GM23338 (cell line): ENCODE measurements at regions not wholly inside any gene's neighbourhood (a gene's known extent, or its start where the extent isn't known, plus 50 kb on each side); places are given as distances from the start of the nearest gene placed in this dataset.
"Not testable (repeated sequence)": the region's sequence is repeated elsewhere in the genome, so short reads cannot be mapped to it uniquely, and the experiment has no call there.

Experiments used
- CREB1 ChIP-seq: fragments of 250-450 bp; sonication (Bioruptor Pico); IDR thresholded peaks from 2 replicates; pipeline ENCODE4 v1.5.0; 2020; ENCODE audit warnings: low read depth, mild to moderate bottlenecking, moderate library complexity
- CTCF ChIP-seq, 2 experiments: fragments of 200-600 bp in 1 of 2; sonication (generic) in 1 of 2; conservative IDR thresholded peaks; 2 replicates each; pipeline versions ENCODE4 v1.5.1 to v1.6.1; 2016 to 2017; ENCODE audit warnings: antibody characterized with exemption in 2 of 2, low read depth in 2 of 2, mild to moderate bottlenecking in 2 of 2, moderate library complexity in 1 of 2
- EZH2 ChIP-seq: fragments of 200-600 bp; sonication (generic); IDR thresholded peaks from one replicate; pipeline ENCODE4 v1.8.0; 2017; ENCODE audit warnings: antibody characterized with exemption, mild to moderate bottlenecking, low read depth; ENCODE audit not compliant: unreplicated experiment
- EZH2phosphoT487 ChIP-seq: fragments of 200-600 bp; sonication (generic); IDR thresholded peaks from one replicate; pipeline ENCODE4 v1.8.1; 2018; ENCODE audit warnings: antibody characterized with exemption; ENCODE audit not compliant: unreplicated experiment
- POLR2AphosphoS5 ChIP-seq: IDR thresholded peaks from 2 replicates; pipeline ENCODE4 v1.6.1; 2016; ENCODE audit warnings: antibody characterized with exemption, low read depth
- REST ChIP-seq: IDR thresholded peaks from one replicate; pipeline ENCODE4 v1.6.1; 2018; ENCODE audit warnings: antibody characterized with exemption; ENCODE audit not compliant: unreplicated experiment
- STAT1 ChIP-seq: IDR thresholded peaks from one replicate; pipeline ENCODE4 v1.6.1; 2016; ENCODE audit warnings: antibody characterized with exemption; ENCODE audit not compliant: unreplicated experiment
- ZNF114 ChIP-seq: fragments of 250-450 bp; sonication (Bioruptor Pico); IDR thresholded peaks from 2 replicates; pipeline ENCODE4 v1.5.0; 2020; ENCODE audit warnings: mild to moderate bottlenecking, moderate library complexity
- ZNF462 ChIP-seq: fragments of 250-450 bp; sonication (Bioruptor Pico); IDR thresholded peaks from 2 replicates; pipeline ENCODE4 v1.5.0; 2020; ENCODE audit warnings: mild to moderate bottlenecking, moderate library complexity

DNA sequence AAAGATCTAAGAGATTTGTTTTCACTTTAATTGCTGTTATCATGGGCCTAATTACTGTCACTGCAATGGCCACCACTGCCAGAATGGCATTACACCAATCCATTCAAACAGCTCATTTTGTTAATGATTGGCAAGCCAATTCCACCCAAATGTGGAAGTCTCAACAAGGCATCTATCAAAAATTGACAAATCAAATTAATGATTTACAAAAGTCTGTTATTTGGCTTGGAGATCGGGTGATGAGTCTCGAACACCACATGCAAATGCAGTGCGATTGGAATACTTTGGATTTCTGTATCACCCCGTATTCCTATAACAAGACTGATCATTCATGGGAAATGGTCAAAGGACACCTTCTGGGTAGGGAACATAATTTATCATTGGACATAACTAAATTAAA is 568.7 kb upstream of the PTGER4 start:
- not testable (repeated sequence) for TF ChIP-seq STAT1; CTCF (conservative IDR thresholded peaks at IDR 0.05; ENCODE audit: low read depth in 2 of 2); POLR2AphosphoS5; EZH2; REST; EZH2phosphoT487; ZNF462 (CRISPR knock-in tag); CREB1 (CRISPR knock-in tag); ZNF114 (CRISPR knock-in tag)
